ENCODE measurements at regions not wholly inside any gene's neighbourhood (a gene's known extent, or its start where the extent isn't known, plus 50 kb on each side); places are given as distances from the start of the nearest gene placed in this dataset.

DNA sequence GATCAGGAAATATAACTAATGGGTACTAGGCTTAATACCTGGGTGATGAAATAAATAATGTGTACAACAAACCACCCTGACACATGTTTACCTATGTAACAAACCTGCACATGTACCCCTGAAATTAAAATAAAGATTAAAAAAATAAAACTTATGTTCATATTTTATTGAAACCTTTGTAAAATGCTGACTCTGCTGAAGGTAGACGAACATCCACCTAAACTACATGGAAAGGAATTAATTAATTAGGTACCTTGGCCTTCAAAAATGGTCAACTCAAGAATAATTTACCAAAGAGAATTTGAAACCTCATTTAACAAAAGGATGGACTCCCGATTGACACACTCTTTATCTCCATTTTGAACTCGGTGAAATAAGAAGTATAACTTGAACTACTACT, 152.3 kb upstream of the OR13F1 start:
- Histone ChIP-seq H3K56ac (ENCODE audit: insufficient read length, low read depth, low read length) (no peak overlapping the region), H3K14ac (ENCODE audit: insufficient read depth, low read length) (no peak overlapping the region), H3K23me2 (ENCODE audit: insufficient read length, low read depth, low read length, poor library complexity, severe bottlenecking) (no peaks in the 10 kb centered on the region), H2AK5ac (ENCODE audit: insufficient read length, low read length) (no peak overlapping the region), H3K4me1 (ENCODE audit: insufficient read depth, low read length) (no peaks in the 10 kb centered on the region; the same call in 1 of the 2 replicates), H4K91ac (ENCODE audit: insufficient read length, low read depth, low read length) (no peak overlapping the region), H2BK12ac (ENCODE audit: insufficient read length, low read depth, low read length) (no peak overlapping the region), H2BK15ac (ENCODE audit: low read depth, low read length) (no peak overlapping the region), H3K4ac (ENCODE audit: low read depth, low read length) (no peak overlapping the region), H4K8ac (replicated peaks; ENCODE audit: insufficient read length, low read depth, low read length) (no peak overlapping the region), H3K18ac (ENCODE audit: insufficient read length, low read depth, low read length) (no peak overlapping the region), H2BK5ac (ENCODE audit: insufficient read length, low read length) (no peak overlapping the region), H3K9me3 (ENCODE audit: control insufficient read depth, low read depth, low read length) (no peaks in the 10 kb centered on the region), H2AFZ (ENCODE audit: low read length) (no peak overlapping the region), H4K5ac (ENCODE audit: insufficient read length, low read depth, low read length) (no peak overlapping the region), H3K27ac (ENCODE audit: insufficient read length, low read depth, low read length) (no peak overlapping the region), H3K23ac (ENCODE audit: insufficient read length, low read depth, low read length) (no peak overlapping the region), H3K27me3 (ENCODE audit: insufficient read depth, low read length) (no peaks in the 10 kb centered on the region), H3K4me2 (ENCODE audit: insufficient read depth, insufficient read length, low read length) (no peak overlapping the region), H2BK20ac (ENCODE audit: low read depth, low read length, poor library complexity, severe bottlenecking) (no peak overlapping the region), H3T11ph (ENCODE audit: low read length) (no peak overlapping the region), H4K20me1 (ENCODE audit: control insufficient read depth, insufficient read depth, insufficient read length) (no peaks in the 10 kb centered on the region), H3K9ac (ENCODE audit: extremely low read depth, insufficient read length, low read length) (no peak overlapping the region), H3K79me2 (ENCODE audit: insufficient read depth, low read length) (no peaks in the 10 kb centered on the region), H3K79me1 (ENCODE audit: insufficient read depth, low read depth, low read length, poor library complexity, severe bottlenecking) (no peaks in the 10 kb centered on the region), H2BK120ac (ENCODE audit: low read depth, low read length, poor library complexity, severe bottlenecking) (no peak overlapping the region)
- no peaks in the 10 kb centered on the region for H3K27me3 Mint-ChIP-seq (ENCODE audit: low read depth)
- no peak for DNase-seq
- peaks cover 0 to 3% of the 10 kb centered on the region in 2 experiments; a peak in 2 of 4 replicates for H3K4me1 Mint-ChIP-seq
- no peaks in the 10 kb centered on the region for H3K36me3 Mint-ChIP-seq (ENCODE audit: insufficient read depth in 1 of 3, low read depth in 3 of 3)
- no CpG with 5 or more reads among the region's 3 CpGs for WGBS (ENCODE audit: extremely low coverage, insufficient read length, low lambda C conversion rate)
- H3K9me3 Mint-ChIP-seq: no peaks in the 10 kb centered on the region
- TF ChIP-seq, protein P1, sequence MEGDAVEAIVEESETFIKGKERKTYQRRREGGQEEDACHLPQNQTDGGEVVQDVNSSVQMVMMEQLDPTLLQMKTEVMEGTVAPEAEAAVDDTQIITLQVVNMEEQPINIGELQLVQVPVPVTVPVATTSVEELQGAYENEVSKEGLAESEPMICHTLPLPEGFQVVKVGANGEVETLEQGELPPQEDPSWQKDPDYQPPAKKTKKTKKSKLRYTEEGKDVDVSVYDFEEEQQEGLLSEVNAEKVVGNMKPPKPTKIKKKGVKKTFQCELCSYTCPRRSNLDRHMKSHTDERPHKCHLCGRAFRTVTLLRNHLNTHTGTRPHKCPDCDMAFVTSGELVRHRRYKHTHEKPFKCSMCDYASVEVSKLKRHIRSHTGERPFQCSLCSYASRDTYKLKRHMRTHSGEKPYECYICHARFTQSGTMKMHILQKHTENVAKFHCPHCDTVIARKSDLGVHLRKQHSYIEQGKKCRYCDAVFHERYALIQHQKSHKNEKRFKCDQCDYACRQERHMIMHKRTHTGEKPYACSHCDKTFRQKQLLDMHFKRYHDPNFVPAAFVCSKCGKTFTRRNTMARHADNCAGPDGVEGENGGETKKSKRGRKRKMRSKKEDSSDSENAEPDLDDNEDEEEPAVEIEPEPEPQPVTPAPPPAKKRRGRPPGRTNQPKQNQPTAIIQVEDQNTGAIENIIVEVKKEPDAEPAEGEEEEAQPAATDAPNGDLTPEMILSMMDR (conservative IDR thresholded peaks at IDR 0.05): no peak
- H3K4me3 Mint-ChIP-seq: no peak overlapping the region
- H3K27ac Mint-ChIP-seq: no peak overlapping the region; a peak in 1 of 7 replicates

All from H9 (cell line).